GM12878 (cell line): ENCODE measurements at regions not wholly inside any gene's neighbourhood (a gene's known extent, or its start where the extent isn't known, plus 50 kb on each side); places are given as distances from the start of the nearest gene placed in this dataset.

Experiments
- CREM ChIP-seq: IDR thresholded peaks from 2 replicates; pipeline ENCODE4 v1.6.1; 2014; ENCODE audit warnings: antibody characterized with exemption, low read depth
- CTCF ChIP-seq, 3 experiments: IDR thresholded peaks in 2 of 3; conservative IDR thresholded peaks in 1 of 3; 2 replicates each; pipeline ENCODE4 v1.5.1; 2011; ENCODE audit warnings: low read depth in 3 of 3, low read length in 3 of 3, mild to moderate bottlenecking in 3 of 3, control low read depth in 2 of 3, moderate library complexity in 2 of 3, inconsistent platforms in 1 of 3, mixed read lengths in 1 of 3; ENCODE audit not compliant: control insufficient read depth in 2 of 3, insufficient read depth in 1 of 3; ENCODE audit errors: extremely low read depth in 1 of 3
- MTA3 ChIP-seq: IDR thresholded peaks from 2 replicates; pipeline ENCODE4 v1.6.1; 2012; ENCODE audit warnings: low read length, inconsistent platforms, borderline replicate concordance
- PML ChIP-seq: IDR thresholded peaks from 2 replicates; pipeline ENCODE4 v1.6.1; 2012; ENCODE audit warnings: low read length, inconsistent platforms
- RCOR1 ChIP-seq: conservative IDR thresholded peaks from 2 replicates; pipeline ENCODE4 v1.6.1; 2012; ENCODE audit warnings: low read depth, low read length, improper control_type of control experiment
- SRF ChIP-seq, 2 experiments: IDR thresholded peaks; 2 replicates each; pipeline ENCODE4 v1.6.1; 2011; ENCODE audit warnings: low read depth in 2 of 2, low read length in 2 of 2, mild to moderate bottlenecking in 1 of 2, moderate library complexity in 1 of 2
- ZNF274 ChIP-seq: IDR thresholded peaks from one replicate; pipeline ENCODE4 v1.8.0; 2011; ENCODE audit not compliant: insufficient read length, insufficient read depth
- TF ChIP-seq, protein P1 (sequence below): IDR thresholded peaks from 2 replicates; pipeline ENCODE4 v1.6.1; 2012; ENCODE audit warnings: mild to moderate bottlenecking, low read depth, low read length

DNA sequence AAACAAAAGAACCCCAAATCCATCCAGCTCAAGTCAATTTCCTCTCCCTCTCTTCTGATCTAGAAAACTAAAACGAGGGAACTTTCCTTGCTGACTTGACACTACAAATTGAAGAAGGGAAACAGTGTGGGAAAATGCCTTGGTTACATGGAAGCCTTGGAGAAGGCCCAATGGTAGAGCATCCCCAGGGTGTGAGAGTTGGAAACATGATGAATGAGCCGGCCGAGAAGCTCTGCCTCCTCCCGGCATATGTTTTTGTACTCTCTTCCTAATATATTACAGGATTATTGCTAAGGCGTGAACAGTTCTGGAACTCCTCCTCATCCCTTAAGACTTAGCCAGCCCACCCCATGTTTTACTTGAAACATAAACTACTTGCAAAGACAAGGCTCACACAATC lies 618.2 kb upstream of the MGMT start:
- TF ChIP-seq PML (no peak), ZNF274 (no peak), RCOR1 (no peak), SRF (IDR thresholded peaks at IDR 0.05; ENCODE audit: low read depth in 2 of 2, low read length in 2 of 2) (no peak), CTCF (IDR thresholded peaks at IDR 0.05 in 2 of 3, conservative IDR thresholded peaks at IDR 0.05 in 1 of 3; ENCODE audit: control insufficient read depth in 2 of 3, extremely low read depth in 1 of 3, insufficient read depth in 1 of 3, low read depth in 3 of 3, low read length in 3 of 3) (no peak), CREM (no peak), MTA3 (no peak)
- TF ChIP-seq, protein P1, sequence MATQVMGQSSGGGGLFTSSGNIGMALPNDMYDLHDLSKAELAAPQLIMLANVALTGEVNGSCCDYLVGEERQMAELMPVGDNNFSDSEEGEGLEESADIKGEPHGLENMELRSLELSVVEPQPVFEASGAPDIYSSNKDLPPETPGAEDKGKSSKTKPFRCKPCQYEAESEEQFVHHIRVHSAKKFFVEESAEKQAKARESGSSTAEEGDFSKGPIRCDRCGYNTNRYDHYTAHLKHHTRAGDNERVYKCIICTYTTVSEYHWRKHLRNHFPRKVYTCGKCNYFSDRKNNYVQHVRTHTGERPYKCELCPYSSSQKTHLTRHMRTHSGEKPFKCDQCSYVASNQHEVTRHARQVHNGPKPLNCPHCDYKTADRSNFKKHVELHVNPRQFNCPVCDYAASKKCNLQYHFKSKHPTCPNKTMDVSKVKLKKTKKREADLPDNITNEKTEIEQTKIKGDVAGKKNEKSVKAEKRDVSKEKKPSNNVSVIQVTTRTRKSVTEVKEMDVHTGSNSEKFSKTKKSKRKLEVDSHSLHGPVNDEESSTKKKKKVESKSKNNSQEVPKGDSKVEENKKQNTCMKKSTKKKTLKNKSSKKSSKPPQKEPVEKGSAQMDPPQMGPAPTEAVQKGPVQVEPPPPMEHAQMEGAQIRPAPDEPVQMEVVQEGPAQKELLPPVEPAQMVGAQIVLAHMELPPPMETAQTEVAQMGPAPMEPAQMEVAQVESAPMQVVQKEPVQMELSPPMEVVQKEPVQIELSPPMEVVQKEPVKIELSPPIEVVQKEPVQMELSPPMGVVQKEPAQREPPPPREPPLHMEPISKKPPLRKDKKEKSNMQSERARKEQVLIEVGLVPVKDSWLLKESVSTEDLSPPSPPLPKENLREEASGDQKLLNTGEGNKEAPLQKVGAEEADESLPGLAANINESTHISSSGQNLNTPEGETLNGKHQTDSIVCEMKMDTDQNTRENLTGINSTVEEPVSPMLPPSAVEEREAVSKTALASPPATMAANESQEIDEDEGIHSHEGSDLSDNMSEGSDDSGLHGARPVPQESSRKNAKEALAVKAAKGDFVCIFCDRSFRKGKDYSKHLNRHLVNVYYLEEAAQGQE, result no peak
